EL (cell line): ENCODE measurements at regions not wholly inside any gene's neighbourhood (a gene's known extent, or its start where the extent isn't known, plus 50 kb on each side); places are given as distances from the start of the nearest gene placed in this dataset.
A peak's percentile ranks its signal among the peaks of the same experiment; 100 is the strongest.
"Not testable (repeated sequence)": the region's sequence is repeated elsewhere in the genome, so short reads cannot be mapped to it uniquely, and the experiment has no call there.

ENCODE experiments used
- DNase-seq: peaks from one replicate; pipeline ENCODE4 v3.0.0-alpha.2; 2016

GRCh38 chr1:81245084-81245715, 555.5 kb upstream of the ADGRL2 start:
- not testable (repeated sequence) for DNase-seq

- not testable (repeated sequence) for DNase-seq
Observed at GRCh38 chr1:81244612-81245011, 556.1 kb upstream of the ADGRL2 start.

GRCh38 chr1:81242103-81242502, 558.6 kb upstream of the ADGRL2 start:
- no peak for DNase-seq

GRCh38 chr1:81238129-81238528, 562.6 kb upstream of the ADGRL2 start:
- no peak for DNase-seq

GRCh38 chr1:81237473-81238089, 563.2 kb upstream of the ADGRL2 start:
- DNase-seq, result no peak

- no peak for DNase-seq
Observed at GRCh38 chr1:81234237-81234636, 566.5 kb upstream of the ADGRL2 start.

- no peak for DNase-seq
Observed at GRCh38 chr1:81233591-81233990, 567.1 kb upstream of the ADGRL2 start.

GRCh38 chr1:81232420-81232819, 568.3 kb upstream of the ADGRL2 start:
- DNase-seq, result no peak

GRCh38 chr1:81231729-81232038, 569.0 kb upstream of the ADGRL2 start:
- peak; percentile 36 for DNase-seq

GRCh38 chr1:81230983-81231728, 569.6 kb upstream of the ADGRL2 start:
- DNase-seq, result no peak

GRCh38 chr1:81228926-81229325, 571.8 kb upstream of the ADGRL2 start:
- DNase-seq, result no peak

GRCh38 chr1:81226603-81226928, 574.2 kb upstream of the ADGRL2 start:
- no peak for DNase-seq

GRCh38 chr1:81225789-81226602, 574.7 kb upstream of the ADGRL2 start:
- no peak for DNase-seq

- no peak for DNase-seq
Observed at GRCh38 chr1:81224222-81224621, 576.5 kb upstream of the ADGRL2 start.

GRCh38 chr1:81221564-81221963, 579.2 kb upstream of the ADGRL2 start:
- DNase-seq, result no peak

GRCh38 chr1:81220614-81221071, 580.1 kb upstream of the ADGRL2 start:
- no peak for DNase-seq

GRCh38 chr1:81217058-81217457, 583.7 kb upstream of the ADGRL2 start:
- DNase-seq, result no peak

GRCh38 chr1:81213279-81213678, 587.5 kb upstream of the ADGRL2 start:
- DNase-seq, result no peak

- no peak for DNase-seq
Observed at GRCh38 chr1:81209461-81209860, 591.3 kb upstream of the ADGRL2 start.

- DNase-seq, result no peak
Observed at GRCh38 chr1:81208441-81208840, 592.3 kb upstream of the ADGRL2 start.

GRCh38 chr1:81205956-81206355, 594.8 kb upstream of the ADGRL2 start:
- DNase-seq, result no peak

- DNase-seq, result no peak
Observed at GRCh38 chr1:81201779-81202178, 599.0 kb upstream of the ADGRL2 start.

- no peak for DNase-seq
Observed at GRCh38 chr1:81197591-81197990, 603.1 kb upstream of the ADGRL2 start.
